ENCODE measurements at regions not wholly inside any gene's neighbourhood (a gene's known extent, or its start where the extent isn't known, plus 50 kb on each side); places are given as distances from the start of the nearest gene placed in this dataset.

GRCh38 chr3:23099677-23100076 lies 103.5 kb upstream of the UBE2E2 start:
- Histone ChIP-seq H3K79me2 (ENCODE audit: control insufficient read depth, insufficient read depth, low read length) (no peaks in the 10 kb centered on the region), H3K27ac (ENCODE audit: extremely low read depth, low read depth, low read length) (no peak overlapping the region), H3K27me3 (ENCODE audit: control insufficient read depth in 2 of 2, insufficient read depth in 2 of 2, low read length in 2 of 2) (no peaks in the 10 kb centered on the region), H3K9ac (ENCODE audit: insufficient read depth in 1 of 2, low read depth in 2 of 2, low read length in 2 of 2) (no peak overlapping the region), H4K20me1 (replicated peaks; ENCODE audit: control insufficient read depth, insufficient read depth, low read length) (no peaks in the 10 kb centered on the region), H3K9me3 (replicated peaks; ENCODE audit: control insufficient read depth, insufficient read depth, low read depth, low read length) (no peaks in the 10 kb centered on the region), H3K4me3 (no peak overlapping the region), H2AFZ (ENCODE audit: low read depth, low read length) (no peak overlapping the region), H3K4me1 (replicated peaks in 1 of 2; ENCODE audit: control insufficient read depth in 2 of 2, insufficient read depth in 2 of 2, low read length in 2 of 2) (no peaks in the 10 kb centered on the region), H3K4me2 (ENCODE audit: insufficient read depth, low read length) (no peak overlapping the region), H3K9me1 (ENCODE audit: control insufficient read depth, insufficient read depth, low read length) (no peaks in the 10 kb centered on the region), H3K36me3 (ENCODE audit: control insufficient read depth, insufficient read depth, low read length) (no peaks in the 10 kb centered on the region)
- intact Hi-C loops (cut with micrococcal nuclease) (no loop called here), in situ Hi-C loops (cut with MboI) (no loop called here)
- TF ChIP-seq PREB (CRISPR knock-in tag; IDR thresholded peaks at IDR 0.05) (no peak), HMGN3 (IDR thresholded peaks at IDR 0.05; ENCODE audit: borderline replicate concordance, extremely low read depth, insufficient read length, low read depth, low read length) (no peak)
- ChIA-PET POLR2A (no interaction called here), CTCF (ENCODE audit: low intra/inter-chr PET ratio) (no interaction called here)
- DNase-seq (ENCODE audit: extremely low read depth in 1 of 4, low spot score in 3 of 4) (no peak), ATAC-seq (no peak), FAIRE-seq (no peak)
- no TSS peak for BruUV-seq (replicated peaks)
- whole genome bisulfite sequencing (ENCODE audit: insufficient coverage, low coverage, missing lambda C conversion rate): 6% methylated on average over 2 of the region's 2 CpGs

- H3K27me3 ChIP-seq (ENCODE audit: control insufficient read depth in 2 of 2, insufficient read depth in 2 of 2, low read length in 2 of 2): no peaks in the 10 kb centered on the region
- BruUV-seq (replicated peaks): no TSS peak
- H3K79me2 ChIP-seq (ENCODE audit: control insufficient read depth, insufficient read depth, low read length): no peaks in the 10 kb centered on the region
- ChIA-PET POLR2A (no interaction called here), CTCF (ENCODE audit: low intra/inter-chr PET ratio) (no interaction called here)
- 5% methylated on average over 9 of the region's 9 CpGs for WGBS (ENCODE audit: insufficient coverage, low coverage, missing lambda C conversion rate)
- no peaks in the 10 kb centered on the region for H3K9me1 ChIP-seq (ENCODE audit: control insufficient read depth, insufficient read depth, low read length)
- no peaks in the 10 kb centered on the region for H4K20me1 ChIP-seq (replicated peaks; ENCODE audit: control insufficient read depth, insufficient read depth, low read length)
- no peaks in the 10 kb centered on the region for H3K9me3 ChIP-seq (replicated peaks; ENCODE audit: control insufficient read depth, insufficient read depth, low read depth, low read length)
- H3K36me3 ChIP-seq (ENCODE audit: control insufficient read depth, insufficient read depth, low read length): no peaks in the 10 kb centered on the region
- DNase-seq (ENCODE audit: extremely low read depth in 1 of 4, low spot score in 3 of 4) (no peak), ATAC-seq (no peak), FAIRE-seq (no peak)
- in situ Hi-C loops (cut with MboI): no loop called here
- H2AFZ ChIP-seq (ENCODE audit: low read depth, low read length): no peak overlapping the region
- H3K27ac ChIP-seq (ENCODE audit: extremely low read depth, low read depth, low read length): no peak overlapping the region
- no peaks in the 10 kb centered on the region for H3K4me1 ChIP-seq (replicated peaks in 1 of 2; ENCODE audit: control insufficient read depth in 2 of 2, insufficient read depth in 2 of 2, low read length in 2 of 2)
- no peak for TF ChIP-seq ARID1B (IDR thresholded peaks at IDR 0.05)
- H3K9ac ChIP-seq (ENCODE audit: insufficient read depth in 1 of 2, low read depth in 2 of 2, low read length in 2 of 2): no peak overlapping the region
- no peak overlapping the region for H3K4me2 ChIP-seq (ENCODE audit: insufficient read depth, low read length)
- H3K4me3 ChIP-seq: no peak overlapping the region
- intact Hi-C loops (cut with micrococcal nuclease): no loop called here
Measured at GRCh38 chr3:23100106-23100505, 103.0 kb upstream of the UBE2E2 start.
